Nephron (organoid): ENCODE measurements at regions not wholly inside any gene's neighbourhood (a gene's known extent, or its start where the extent isn't known, plus 50 kb on each side); places are given as distances from the start of the nearest gene placed in this dataset.

Experiments
- H3K27ac Mint-ChIP-seq, 3 experiments: 2 replicates each; pipeline ENCODE4 v1.8.0; 2020; ENCODE audit warnings: mixed read lengths in 3 of 3, mild to moderate bottlenecking in 2 of 3, moderate library complexity in 1 of 3
- H3K27me3 Mint-ChIP-seq: 2 replicates; pipeline ENCODE4 v1.8.0; 2021; ENCODE audit warnings: low read depth, mild to moderate bottlenecking, moderate library complexity, mixed read lengths
- H3K36me3 Mint-ChIP-seq: 2 replicates; pipeline ENCODE4 v1.8.0; 2020; ENCODE audit warnings: low read depth, mixed read lengths
- H3K4me1 Mint-ChIP-seq: 2 replicates; pipeline ENCODE4 v1.8.0; 2020; ENCODE audit warnings: mixed read lengths
- H3K4me3 Mint-ChIP-seq, 3 experiments: 2 replicates each; pipeline ENCODE4 v1.8.0; 2020; ENCODE audit warnings: mild to moderate bottlenecking in 3 of 3, mixed read lengths in 3 of 3, moderate library complexity in 2 of 3
- H3K9me3 Mint-ChIP-seq: 2 replicates; pipeline ENCODE4 v1.8.0; 2020; ENCODE audit warnings: mixed read lengths
- CTCF ChIP-seq, 3 experiments: fragments of 200-600 bp; sonication (generic); IDR thresholded peaks; one replicate each; pipeline ENCODE4 v1.5.0; 2021; ENCODE audit warnings: antibody characterized with exemption in 3 of 3; ENCODE audit not compliant: unreplicated experiment in 3 of 3

GRCh38 chr12:14256555-14257169 is 108.8 kb upstream of the ATF7IP start:
- Mint-ChIP-seq H3K4me1 (peaks cover 62% of the 10 kb centered on the region), H3K4me3 (peak overlapping the region in 1 of 3 experiments; percentile 41)
- TF ChIP-seq CTCF (IDR thresholded peaks at IDR 0.05; ENCODE audit: unreplicated experiment in 3 of 3), result peak; percentile 51 to 61 (median 55)

GRCh38 chr12:14257303-14257733 is 108.2 kb upstream of the ATF7IP start:
- H3K4me1 Mint-ChIP-seq, result peaks cover 66% of the 10 kb centered on the region
- peak overlapping the region; percentile 99 to 100 (median 99) for H3K27ac Mint-ChIP-seq
- peaks cover 42% of the 10 kb centered on the region for H3K36me3 Mint-ChIP-seq
- TF ChIP-seq CTCF (IDR thresholded peaks at IDR 0.05; ENCODE audit: unreplicated experiment in 3 of 3), result no peak
- H3K4me3 Mint-ChIP-seq, result peak overlapping the region; percentile 34 to 44 (median 35)
- no peaks in the 10 kb centered on the region for H3K27me3 Mint-ChIP-seq
- peaks cover 55% of the 10 kb centered on the region for H3K9me3 Mint-ChIP-seq

More at GRCh38 chr12:14256555-14257169, 108.8 kb upstream of the ATF7IP start:
- Mint-ChIP-seq H3K36me3 (peaks cover 42% of the 10 kb centered on the region), H3K27ac (peak overlapping the region; percentile 99 to 100 (median 99)), H3K27me3 (no peaks in the 10 kb centered on the region), H3K9me3 (peaks cover 51% of the 10 kb centered on the region)

- peak overlapping the region; percentile 34 to 44 (median 35) for H3K4me3 Mint-ChIP-seq
- H3K36me3 Mint-ChIP-seq, result peaks cover 42% of the 10 kb centered on the region
- H3K27me3 Mint-ChIP-seq, result no peaks in the 10 kb centered on the region
Observed at GRCh38 chr12:14257734-14258574, 107.5 kb upstream of the ATF7IP start.

GRCh38 chr12:14258575-14258940 is 106.9 kb upstream of the ATF7IP start:
- H3K9me3 Mint-ChIP-seq, result peaks cover 59% of the 10 kb centered on the region
- TF ChIP-seq CTCF (IDR thresholded peaks at IDR 0.05; ENCODE audit: unreplicated experiment in 3 of 3), result no peak
- H3K4me1 Mint-ChIP-seq, result peaks cover 70% of the 10 kb centered on the region
- H3K27ac Mint-ChIP-seq, result peak overlapping the region; percentile 99 to 100 (median 99)
- H3K36me3 Mint-ChIP-seq, result peaks cover 42% of the 10 kb centered on the region
- H3K4me3 Mint-ChIP-seq, result peak overlapping the region in 2 of 3 experiments; percentile 7 to 23
- H3K27me3 Mint-ChIP-seq, result no peaks in the 10 kb centered on the region

More at GRCh38 chr12:14257734-14258574, 107.5 kb upstream of the ATF7IP start:
- peaks cover 59% of the 10 kb centered on the region for H3K9me3 Mint-ChIP-seq
- peak overlapping the region; percentile 99 to 100 (median 99) for H3K27ac Mint-ChIP-seq
- peaks cover 70% of the 10 kb centered on the region for H3K4me1 Mint-ChIP-seq
- TF ChIP-seq CTCF (IDR thresholded peaks at IDR 0.05; ENCODE audit: unreplicated experiment in 3 of 3), result no peak

GRCh38 chr12:14259481-14260010 is 105.9 kb upstream of the ATF7IP start:
- peaks cover 67% of the 10 kb centered on the region for H3K9me3 Mint-ChIP-seq

More at GRCh38 chr12:14259481-14260010, 105.9 kb upstream of the ATF7IP start:
- Mint-ChIP-seq H3K27me3 (no peaks in the 10 kb centered on the region), H3K4me1 (peaks cover 70% of the 10 kb centered on the region), H3K36me3 (peaks cover 45% of the 10 kb centered on the region), H3K27ac (peak overlapping the region; percentile 97 to 99 (median 98)), H3K4me3 (no peak overlapping the region)
- no peak for TF ChIP-seq CTCF (IDR thresholded peaks at IDR 0.05; ENCODE audit: unreplicated experiment in 3 of 3)
